GM18861 (cell line): ENCODE measurements at regions not wholly inside any gene's neighbourhood (a gene's known extent, or its start where the extent isn't known, plus 50 kb on each side); places are given as distances from the start of the nearest gene placed in this dataset.

Experiments
- ATAC-seq: cut with Tn5 transposase; IDR thresholded peaks from one replicate; pipeline ENCODE4 v1.9.1; 2021; ENCODE audit not compliant: unreplicated experiment

GRCh38 chr11:128232588-128232987 lies 354.8 kb downstream of the ETS1 start:
- ATAC-seq: no peak

- no peak for ATAC-seq
Observed at GRCh38 chr11:128231845-128232410, 355.4 kb downstream of the ETS1 start.

GRCh38 chr11:128227466-128227865 lies 359.9 kb downstream of the ETS1 start:
- no peak for ATAC-seq

GRCh38 chr11:128226106-128226716 lies 361.1 kb downstream of the ETS1 start:
- ATAC-seq: no peak

GRCh38 chr11:128222245-128222884 lies 365.0 kb downstream of the ETS1 start:
- no peak for ATAC-seq

GRCh38 chr11:128219731-128220120 lies 367.6 kb downstream of the ETS1 start:
- ATAC-seq: no peak

GRCh38 chr11:128216198-128216597 lies 371.2 kb downstream of the ETS1 start:
- ATAC-seq: no peak

- ATAC-seq: no peak
Observed at GRCh38 chr11:128215238-128215882, 372.0 kb downstream of the ETS1 start.

GRCh38 chr11:128214263-128214662 lies 373.1 kb downstream of the ETS1 start:
- ATAC-seq: no peak

GRCh38 chr11:128213461-128213860 lies 373.9 kb downstream of the ETS1 start:
- ATAC-seq: no peak

- no peak for ATAC-seq
Observed at GRCh38 chr11:128212324-128212723, 375.0 kb downstream of the ETS1 start.

- ATAC-seq: no peak
Observed at GRCh38 chr11:128210148-128210940, 377.0 kb downstream of the ETS1 start.

- ATAC-seq: no peak
Observed at GRCh38 chr11:128209138-128209435, 378.3 kb downstream of the ETS1 start.

- no peak for ATAC-seq
Observed at GRCh38 chr11:128208329-128209137, 378.8 kb downstream of the ETS1 start.

GRCh38 chr11:128207861-128208321 lies 379.5 kb downstream of the ETS1 start:
- ATAC-seq: no peak

GRCh38 chr11:128206461-128206860 lies 380.9 kb downstream of the ETS1 start:
- ATAC-seq: no peak

- no peak for ATAC-seq
Observed at GRCh38 chr11:128205796-128206195, 381.6 kb downstream of the ETS1 start.

GRCh38 chr11:128204898-128205297 lies 382.5 kb downstream of the ETS1 start:
- ATAC-seq: no peak

GRCh38 chr11:128201801-128202200 lies 385.6 kb downstream of the ETS1 start:
- ATAC-seq: no peak

- no peak for ATAC-seq
Observed at GRCh38 chr11:128201009-128201408, 386.3 kb downstream of the ETS1 start.

- no peak for ATAC-seq
Observed at GRCh38 chr11:128200467-128200866, 386.9 kb downstream of the ETS1 start.
